SU-DHL-6 (cell line): ENCODE measurements at regions not wholly inside any gene's neighbourhood (a gene's known extent, or its start where the extent isn't known, plus 50 kb on each side); places are given as distances from the start of the nearest gene placed in this dataset.

Experiments
- CTCF ChIP-seq: fragments of 200-600 bp; sonication (generic); IDR thresholded peaks from one replicate; pipeline ENCODE4 v1.5.1; 2017; ENCODE audit warnings: antibody characterized with exemption, mild to moderate bottlenecking, low read length, moderate library complexity; ENCODE audit not compliant: insufficient read depth, poor library complexity, severe bottlenecking
- EZH2phosphoT487 ChIP-seq: fragments of 200-600 bp; sonication (generic), shearing (Covaris generic); conservative IDR thresholded peaks from 2 replicates; pipeline ENCODE4 v1.6.1; 2018; ENCODE audit warnings: mild to moderate bottlenecking, antibody characterized with exemption, low read length, moderate library complexity, mixed read lengths

DNA sequence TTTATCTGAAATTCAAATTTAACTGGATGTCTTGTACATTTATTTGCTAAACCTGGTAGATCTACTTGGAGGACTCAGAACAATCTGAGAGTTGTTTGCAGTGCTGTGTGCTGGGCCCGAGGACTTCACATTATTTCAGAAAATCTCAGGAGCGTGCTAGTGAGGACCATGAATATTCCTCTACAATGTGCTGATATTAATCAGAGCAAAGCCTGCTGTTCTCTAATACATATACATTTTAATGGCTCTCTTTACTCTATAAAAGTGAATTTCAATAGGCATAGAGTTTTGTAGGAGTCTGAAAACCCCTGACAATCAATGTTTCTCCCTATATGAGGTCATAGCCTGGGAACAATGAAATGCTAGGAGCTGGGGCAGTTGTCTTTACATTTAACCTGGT lies 144.3 kb downstream of the NEDD1 start:
- no peak for TF ChIP-seq CTCF
- TF ChIP-seq EZH2phosphoT487: no peak
